ENCODE measurements at regions not wholly inside any gene's neighbourhood (a gene's known extent, or its start where the extent isn't known, plus 50 kb on each side); places are given as distances from the start of the nearest gene placed in this dataset.

DNA sequence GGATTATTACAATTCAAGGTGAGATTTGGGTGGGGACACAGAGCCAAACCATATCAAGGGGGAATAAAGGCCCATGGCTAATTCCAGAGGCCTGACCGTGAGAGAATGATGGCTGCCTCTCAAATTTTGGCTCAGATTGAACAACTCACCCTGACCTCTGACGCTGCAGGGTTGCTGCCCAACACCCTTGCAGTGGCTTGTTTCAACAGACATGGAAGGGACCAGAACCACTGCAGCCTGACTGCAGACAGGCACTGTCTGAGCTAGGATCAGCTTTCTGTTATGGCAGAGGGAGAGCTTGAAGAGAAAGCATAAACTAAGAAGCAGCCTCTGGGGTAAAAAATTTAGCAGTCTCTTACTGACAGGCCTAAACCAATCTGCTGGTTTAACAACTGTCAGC, 90.2 kb upstream of the GADD45A start:
- ChIA-PET POLR2A (no interaction called here), CTCF (interaction anchor here (0.8 to 1.5 kb wide), 2 partner anchors 14 to 33 kb away, joined by 3 to 4 read pairs; no protein-coding TSS in a partner anchor)
- H3K9me3 ChIP-seq, result no peaks in the 10 kb centered on the region
- DNase-seq (ENCODE audit: low read depth in 1 of 2, low spot score in 1 of 2), result no peak
- no peak for ATAC-seq
- H3K4me2 ChIP-seq, result no peak overlapping the region
- 76% methylated on average over 2 of the region's 2 CpGs for WGBS (ENCODE audit: missing lambda C conversion rate)
- no peak overlapping the region for H3K27ac ChIP-seq
- no peak for FAIRE-seq
- no peak for TF ChIP-seq KDM1A (IDR thresholded peaks at IDR 0.05; ENCODE audit: low read depth)
- TF ChIP-seq CHD2 (IDR thresholded peaks at IDR 0.05; ENCODE audit: low read length, partially characterized antibody), result no peak
- TF ChIP-seq, protein P1, sequence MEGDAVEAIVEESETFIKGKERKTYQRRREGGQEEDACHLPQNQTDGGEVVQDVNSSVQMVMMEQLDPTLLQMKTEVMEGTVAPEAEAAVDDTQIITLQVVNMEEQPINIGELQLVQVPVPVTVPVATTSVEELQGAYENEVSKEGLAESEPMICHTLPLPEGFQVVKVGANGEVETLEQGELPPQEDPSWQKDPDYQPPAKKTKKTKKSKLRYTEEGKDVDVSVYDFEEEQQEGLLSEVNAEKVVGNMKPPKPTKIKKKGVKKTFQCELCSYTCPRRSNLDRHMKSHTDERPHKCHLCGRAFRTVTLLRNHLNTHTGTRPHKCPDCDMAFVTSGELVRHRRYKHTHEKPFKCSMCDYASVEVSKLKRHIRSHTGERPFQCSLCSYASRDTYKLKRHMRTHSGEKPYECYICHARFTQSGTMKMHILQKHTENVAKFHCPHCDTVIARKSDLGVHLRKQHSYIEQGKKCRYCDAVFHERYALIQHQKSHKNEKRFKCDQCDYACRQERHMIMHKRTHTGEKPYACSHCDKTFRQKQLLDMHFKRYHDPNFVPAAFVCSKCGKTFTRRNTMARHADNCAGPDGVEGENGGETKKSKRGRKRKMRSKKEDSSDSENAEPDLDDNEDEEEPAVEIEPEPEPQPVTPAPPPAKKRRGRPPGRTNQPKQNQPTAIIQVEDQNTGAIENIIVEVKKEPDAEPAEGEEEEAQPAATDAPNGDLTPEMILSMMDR (IDR thresholded peaks at IDR 0.05), result no peak
- no peak for TF ChIP-seq SREBF2 (IDR thresholded peaks at IDR 0.05)
- TF ChIP-seq RFX5 (IDR thresholded peaks at IDR 0.05), result no peak
- no peak for TF ChIP-seq PHF8 (IDR thresholded peaks at IDR 0.05; ENCODE audit: borderline replicate concordance, low read depth)
- no peak for TF ChIP-seq BHLHE40 (IDR thresholded peaks at IDR 0.05; ENCODE audit: low read depth, low read length)
- TF ChIP-seq TFCP2L1 (CRISPR knock-in tag; IDR thresholded peaks at IDR 0.05), result no peak
- no peaks in the 10 kb centered on the region for H3K4me1 ChIP-seq
- no peak overlapping the region for H3K4me3 ChIP-seq

- 73% methylated on average over 3 of the region's 3 CpGs for WGBS (ENCODE audit: missing lambda C conversion rate)
- no peak for DNase-seq (ENCODE audit: low read depth in 1 of 2, low spot score in 1 of 2)
- Histone ChIP-seq H3K9me3 (no peaks in the 10 kb centered on the region), H3K4me2 (no peak overlapping the region), H3K4me3 (no peak overlapping the region), H3K4me1 (no peaks in the 10 kb centered on the region), H3K27ac (no peak overlapping the region)
- POLR2A ChIA-PET, result no interaction called here
- CTCF ChIA-PET, result interaction anchor here (1.5 to 1.6 kb wide), 2 partner anchors 26 to 164 kb away, joined by 3 to 4 read pairs; no protein-coding TSS in a partner anchor
- FAIRE-seq, result no peak
- TF ChIP-seq TP53 (CRISPR knock-in tag; IDR thresholded peaks at IDR 0.05), result no peak
- no peak for TF ChIP-seq HOXB5 (CRISPR knock-in tag; IDR thresholded peaks at IDR 0.05)
- no peak for TF ChIP-seq NR3C1 (IDR thresholded peaks at IDR 0.05)
- no peak for TF ChIP-seq ATOH8 (CRISPR knock-in tag; IDR thresholded peaks at IDR 0.05; ENCODE audit: low read depth)
- no peak for TF ChIP-seq TFCP2L1 (CRISPR knock-in tag; IDR thresholded peaks at IDR 0.05)
- TF ChIP-seq ZC3H11A (IDR thresholded peaks at IDR 0.05), result no peak
- TF ChIP-seq PHF8 (IDR thresholded peaks at IDR 0.05; ENCODE audit: borderline replicate concordance, low read depth), result no peak
- TF ChIP-seq MAFK (IDR thresholded peaks at IDR 0.05; ENCODE audit: partially characterized antibody), result no peak
- TF ChIP-seq HDAC2 (IDR thresholded peaks at IDR 0.05), result no peak
- no peak for TF ChIP-seq FOSL2 (IDR thresholded peaks at IDR 0.05)
- no peak for TF ChIP-seq FOSL2 (CRISPR knock-in tag; IDR thresholded peaks at IDR 0.05)
- no peak for TF ChIP-seq POLR2AphosphoS2 (conservative IDR thresholded peaks at IDR 0.05; ENCODE audit: low read length)
- TF ChIP-seq SREBF2 (IDR thresholded peaks at IDR 0.05), result no peak
- no peak for TF ChIP-seq ESRRA (IDR thresholded peaks at IDR 0.05; ENCODE audit: borderline replicate concordance, low read length)
- no peak for TF ChIP-seq POLR2A (IDR thresholded peaks at IDR 0.05; ENCODE audit: low read length)
- TF ChIP-seq CHD2 (IDR thresholded peaks at IDR 0.05; ENCODE audit: low read length, partially characterized antibody), result no peak
- no peak for TF ChIP-seq ZSCAN20 (CRISPR knock-in tag; IDR thresholded peaks at IDR 0.05)
- TF ChIP-seq KDM5A (IDR thresholded peaks at IDR 0.05), result no peak
- no peak for TF ChIP-seq CEBPB (IDR thresholded peaks at IDR 0.05)
- no peak for TF ChIP-seq EP300 (IDR thresholded peaks at IDR 0.05)
- ATAC-seq, result no peak
Measured at GRCh38 chr1:67596674-67597073, 88.3 kb upstream of the GADD45A start.

- H3K4me1 ChIP-seq, result no peaks in the 10 kb centered on the region
- 60% methylated on average over 3 of the region's 3 CpGs for WGBS (ENCODE audit: missing lambda C conversion rate)
- POLR2A ChIA-PET, result no interaction called here
- no peak for DNase-seq (ENCODE audit: low read depth in 1 of 2, low spot score in 1 of 2)
- H3K9me3 ChIP-seq, result no peaks in the 10 kb centered on the region
- H3K27ac ChIP-seq, result no peak overlapping the region
- FAIRE-seq, result no peak
- TF ChIP-seq, protein P2, sequence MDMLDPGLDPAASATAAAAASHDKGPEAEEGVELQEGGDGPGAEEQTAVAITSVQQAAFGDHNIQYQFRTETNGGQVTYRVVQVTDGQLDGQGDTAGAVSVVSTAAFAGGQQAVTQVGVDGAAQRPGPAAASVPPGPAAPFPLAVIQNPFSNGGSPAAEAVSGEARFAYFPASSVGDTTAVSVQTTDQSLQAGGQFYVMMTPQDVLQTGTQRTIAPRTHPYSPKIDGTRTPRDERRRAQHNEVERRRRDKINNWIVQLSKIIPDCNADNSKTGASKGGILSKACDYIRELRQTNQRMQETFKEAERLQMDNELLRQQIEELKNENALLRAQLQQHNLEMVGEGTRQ (IDR thresholded peaks at IDR 0.05), result no peak
- TF ChIP-seq PHF8 (IDR thresholded peaks at IDR 0.05; ENCODE audit: borderline replicate concordance, low read depth), result no peak
- no peak for TF ChIP-seq EHMT2 (IDR thresholded peaks at IDR 0.05; ENCODE audit: low read depth)
- no peak for TF ChIP-seq NPAS2 (CRISPR knock-in tag; IDR thresholded peaks at IDR 0.05; ENCODE audit: borderline replicate concordance)
- no peak for TF ChIP-seq CEBPB (IDR thresholded peaks at IDR 0.05)
- no peak for TF ChIP-seq ZC3H11A (IDR thresholded peaks at IDR 0.05)
- TF ChIP-seq NR3C1 (IDR thresholded peaks at IDR 0.05), result no peak
- no peak for TF ChIP-seq SMC3 (IDR thresholded peaks at IDR 0.05)
- TF ChIP-seq FOSL2 (IDR thresholded peaks at IDR 0.05), result no peak
- TF ChIP-seq FOSL2 (CRISPR knock-in tag; IDR thresholded peaks at IDR 0.05), result no peak
- TF ChIP-seq CHD2 (IDR thresholded peaks at IDR 0.05; ENCODE audit: low read length, partially characterized antibody), result no peak
- TF ChIP-seq HOXB5 (CRISPR knock-in tag; IDR thresholded peaks at IDR 0.05), result no peak
- CTCF ChIA-PET, result no interaction called here
- no peak for ATAC-seq
- H3K4me3 ChIP-seq, result no peak overlapping the region
- no peak overlapping the region for H3K4me2 ChIP-seq
Measured at GRCh38 chr1:67597336-67597735, 87.7 kb upstream of the GADD45A start.
